ENCODE measurements at regions not wholly inside any gene's neighbourhood (a gene's known extent, or its start where the extent isn't known, plus 50 kb on each side); places are given as distances from the start of the nearest gene placed in this dataset.

DNA sequence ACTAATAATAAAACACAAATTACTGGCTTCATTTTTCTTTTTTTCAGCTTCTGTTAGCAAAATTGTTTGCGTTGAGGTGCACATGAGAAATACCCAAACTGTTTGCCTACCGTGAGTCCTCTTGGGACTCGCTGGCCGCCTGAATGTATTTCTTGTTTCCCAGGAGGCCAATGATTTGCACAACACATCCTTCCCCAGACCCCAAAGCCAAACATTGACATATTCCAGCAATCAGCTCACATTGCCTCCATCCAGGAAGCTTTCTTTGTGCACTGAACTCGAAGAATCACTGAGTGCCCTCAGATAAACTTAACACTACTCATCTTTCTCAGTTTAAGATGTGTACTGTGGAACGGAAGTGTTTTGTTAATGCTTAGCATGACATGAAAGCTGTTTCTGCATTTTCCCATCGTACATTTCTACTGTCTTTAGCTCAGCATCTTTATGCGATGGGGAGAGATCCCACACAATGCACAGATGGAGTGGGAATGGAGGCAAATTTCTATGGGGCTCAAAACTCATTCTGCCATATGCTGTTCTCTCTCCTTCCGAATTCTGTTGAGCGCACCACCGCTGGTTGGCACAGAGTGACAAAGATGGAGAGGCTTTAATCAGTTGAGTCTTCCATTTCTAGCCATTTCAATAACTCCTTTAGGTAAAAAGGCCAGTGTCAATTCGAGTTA is 399.5 kb downstream of the RFC3 start:
- no peak for DNase-seq (ENCODE audit: low read depth in 2 of 3, low spot score in 1 of 3)

DNA sequence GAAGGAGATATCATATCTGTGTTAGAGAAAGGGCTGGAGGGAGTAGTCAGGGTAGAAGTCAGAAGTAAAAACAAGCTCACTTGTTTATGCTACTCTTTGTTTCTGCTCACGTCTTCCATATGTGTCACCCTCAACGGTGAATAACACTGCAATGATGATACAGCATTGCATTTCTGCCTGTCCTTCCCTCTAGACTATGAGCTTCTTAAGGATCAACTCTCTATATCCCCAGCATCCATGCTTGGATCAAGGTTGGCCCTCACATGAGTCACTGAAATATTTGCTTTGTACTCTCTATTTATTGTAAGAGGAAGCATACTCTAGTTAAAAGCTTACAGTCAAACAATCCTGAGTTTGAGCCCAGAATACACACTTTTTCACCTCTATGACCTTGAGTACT is 406.0 kb downstream of the RFC3 start:
- DNase-seq (ENCODE audit: low read depth in 2 of 3, low spot score in 1 of 3) = no peak

DNA sequence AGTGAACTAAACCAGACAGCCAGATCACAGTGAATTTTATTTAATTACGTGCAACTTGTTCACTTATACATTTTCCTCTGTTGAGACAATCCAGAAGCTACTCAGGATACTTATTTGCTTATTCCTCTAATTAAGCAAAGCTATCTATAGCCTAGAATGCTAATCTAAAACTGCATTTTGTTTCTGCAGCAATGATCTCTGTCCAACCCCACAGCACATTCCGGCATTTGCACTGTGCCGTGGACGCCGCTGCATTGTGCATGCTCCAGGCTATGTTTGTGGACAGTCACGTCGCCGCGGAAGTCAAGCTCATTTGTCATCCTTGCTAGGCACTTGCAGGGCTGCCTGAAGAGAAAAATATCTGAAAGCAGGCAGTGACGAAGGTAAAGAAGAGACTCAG is 406.9 kb downstream of the RFC3 start:
- DNase-seq (ENCODE audit: low read depth in 2 of 3, low spot score in 1 of 3) = no peak

- DNase-seq (ENCODE audit: low read depth in 2 of 3, low spot score in 1 of 3) = no peak
These were observed 412.3 kb downstream of the RFC3 start for GRCh38 chr13:34230271-34230670.

GRCh38 chr13:34241332-34241731 is 423.4 kb downstream of the RFC3 start:
- no peak for DNase-seq (ENCODE audit: low read depth in 2 of 3, low spot score in 1 of 3)

GRCh38 chr13:34243403-34243802 is 425.5 kb downstream of the RFC3 start:
- no peak for DNase-seq (ENCODE audit: low read depth in 2 of 3, low spot score in 1 of 3)

GRCh38 chr13:34246511-34246910 is 428.6 kb downstream of the RFC3 start:
- no peak for DNase-seq (ENCODE audit: low read depth in 2 of 3, low spot score in 1 of 3)

GRCh38 chr13:34247596-34247995 is 429.6 kb downstream of the RFC3 start:
- no peak for DNase-seq (ENCODE audit: low read depth in 2 of 3, low spot score in 1 of 3)

- DNase-seq (ENCODE audit: low read depth in 2 of 3, low spot score in 1 of 3) = no peak
These were observed 431.6 kb downstream of the RFC3 start for GRCh38 chr13:34249546-34250039.

GRCh38 chr13:34250151-34250670 is 432.3 kb downstream of the RFC3 start:
- no peak for DNase-seq (ENCODE audit: low read depth in 2 of 3, low spot score in 1 of 3)

GRCh38 chr13:34254366-34254765 is 436.4 kb downstream of the RFC3 start:
- no peak for DNase-seq (ENCODE audit: low read depth in 2 of 3, low spot score in 1 of 3)

GRCh38 chr13:34255711-34256110 is 437.8 kb downstream of the RFC3 start:
- DNase-seq (ENCODE audit: low read depth in 2 of 3, low spot score in 1 of 3) = no peak

- no peak for DNase-seq (ENCODE audit: low read depth in 2 of 3, low spot score in 1 of 3)
These were observed 438.3 kb downstream of the RFC3 start for GRCh38 chr13:34256236-34256635.

GRCh38 chr13:34257966-34258365 is 440.0 kb downstream of the RFC3 start:
- DNase-seq (ENCODE audit: low read depth in 2 of 3, low spot score in 1 of 3) = no peak

DNA sequence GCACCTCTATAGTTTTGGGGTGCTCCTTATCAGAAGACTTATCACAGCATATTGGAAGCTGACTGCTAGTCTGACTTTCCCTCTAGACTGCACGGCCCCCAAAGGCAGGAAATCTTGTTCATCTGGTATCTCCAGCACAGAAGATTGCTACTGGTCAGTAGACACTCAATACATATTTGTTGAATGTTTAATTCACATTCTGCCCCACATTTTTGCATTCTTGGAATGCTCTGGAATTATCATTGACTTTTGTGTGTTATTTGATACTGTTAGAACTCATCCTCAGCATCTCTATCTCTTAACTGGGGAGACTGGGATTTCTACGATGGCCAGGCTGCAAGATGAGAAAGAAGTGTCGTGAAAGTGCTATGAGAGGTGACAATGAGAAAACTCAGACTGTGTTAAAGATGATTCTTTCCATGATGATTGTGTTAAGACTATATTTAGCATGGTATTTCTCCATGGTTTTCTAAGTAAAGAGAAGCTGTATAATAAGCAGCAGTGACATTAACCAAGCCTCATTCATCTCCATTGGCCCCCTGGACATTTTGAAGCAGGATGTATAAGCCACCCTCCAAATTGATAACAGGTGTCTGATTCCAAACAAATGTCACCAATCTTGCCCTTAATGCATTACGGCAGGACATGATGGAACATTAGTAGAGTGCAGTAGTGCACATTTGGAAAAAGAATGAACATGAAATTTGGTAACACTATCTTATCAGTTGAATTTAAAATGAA is 440.9 kb downstream of the RFC3 start:
- no peak for DNase-seq (ENCODE audit: low read depth in 2 of 3, low spot score in 1 of 3)

GRCh38 chr13:34263681-34264080 is 445.7 kb downstream of the RFC3 start:
- no peak for DNase-seq (ENCODE audit: low read depth in 2 of 3, low spot score in 1 of 3)

GRCh38 chr13:34265046-34265679 is 447.2 kb downstream of the RFC3 start:
- no peak for DNase-seq (ENCODE audit: low read depth in 2 of 3, low spot score in 1 of 3)

- DNase-seq (ENCODE audit: low read depth in 2 of 3, low spot score in 1 of 3) = no peak
These were observed 458.8 kb downstream of the RFC3 start for GRCh38 chr13:34276764-34277163.

GRCh38 chr13:34277936-34278335 is 460.0 kb downstream of the RFC3 start:
- no peak for DNase-seq (ENCODE audit: low read depth in 2 of 3, low spot score in 1 of 3)

- no peak for DNase-seq (ENCODE audit: low read depth in 2 of 3, low spot score in 1 of 3)
These were observed 460.8 kb downstream of the RFC3 start for GRCh38 chr13:34278780-34279179.

DNA sequence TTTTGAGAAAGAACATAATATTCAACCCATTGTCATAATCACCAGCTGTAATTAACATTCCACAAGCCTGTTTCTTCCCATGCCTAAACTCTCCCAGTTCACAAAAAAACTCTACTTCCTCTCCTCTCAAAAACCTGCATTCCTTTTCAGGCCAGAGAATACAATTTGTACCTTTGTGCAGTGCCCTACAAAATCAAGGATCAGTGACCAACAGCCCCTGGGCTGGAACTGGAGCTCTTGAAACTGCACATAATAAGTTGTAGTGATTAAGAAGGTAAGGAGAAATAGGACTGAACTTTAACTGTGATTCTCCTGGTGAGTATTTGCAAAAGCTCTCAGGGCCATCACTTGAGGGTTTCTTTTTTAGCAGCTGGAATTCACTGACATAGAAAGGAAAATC is 472.7 kb downstream of the RFC3 start:
- DNase-seq (ENCODE audit: low read depth in 2 of 3, low spot score in 1 of 3) = no peak

All from stimulated activated CD4-positive, alpha-beta T cell treated with anti-CD3 and anti-CD28 coated beads, Interleukin-12 subunit alpha, Interleukin-12 subunit beta, amount 100 ng/mL, for 48 hours (primary cell).